WTC11 (cell line): ENCODE measurements at regions not wholly inside any gene's neighbourhood (a gene's known extent, or its start where the extent isn't known, plus 50 kb on each side); places are given as distances from the start of the nearest gene placed in this dataset.

Experiments
- ATAC-seq: fragments of 200-7000 bp; cut with Tn5 transposase; 2 replicates; pipeline ENCODE4 v1.10.0; 2021; ENCODE audit warnings: mild to moderate bottlenecking, moderate library complexity
- CTCF ChIA-PET: fragments of 300-600 bp; sonication (Branson Sonifier 250); formaldehyde crosslinking; loops from one replicate; lab custom pipeline; 2021; ENCODE audit warnings: antibody characterized with exemption; lab: Charles Lee
- POLR2A ChIA-PET: fragments of 350-600 bp; sonication (Branson Sonifier 250); formaldehyde crosslinking; loops from one replicate; lab custom pipeline; 2021; ENCODE audit warnings: antibody characterized with exemption; lab: Charles Lee
- DNase-seq: peaks from one replicate; pipeline ENCODE4 v3.0.0; 2021; ENCODE audit warnings: low spot score
- H3K27ac Mint-ChIP-seq: 2 replicates; pipeline ENCODE4 v1.8.0; 2021; ENCODE audit warnings: mixed read lengths
- H3K27me3 Mint-ChIP-seq: 2 replicates; pipeline ENCODE4 v1.8.0; 2021; ENCODE audit warnings: low read depth, mild to moderate bottlenecking, moderate library complexity, mixed read lengths
- H3K36me3 Mint-ChIP-seq: 2 replicates; pipeline ENCODE4 v1.8.0; 2021; ENCODE audit warnings: mixed read lengths
- H3K4me1 Mint-ChIP-seq: 2 replicates; pipeline ENCODE4 v1.8.0; 2022; ENCODE audit warnings: mixed read lengths
- H3K4me3 Mint-ChIP-seq: 2 replicates; pipeline ENCODE4 v1.8.0; 2021; ENCODE audit warnings: mild to moderate bottlenecking, moderate library complexity, mixed read lengths
- H3K9me3 Mint-ChIP-seq: 2 replicates; pipeline ENCODE4 v1.8.0; 2021; ENCODE audit warnings: mixed read lengths
- ATF2 ChIP-seq: sonication (generic); formaldehyde crosslinking; IDR thresholded peaks from 2 replicates; pipeline ENCODE4 v1.8.1; 2022; ENCODE audit warnings: low read depth, missing genetic modification reagents, borderline replicate concordance
- CBFB ChIP-seq: sonication (generic); formaldehyde crosslinking; IDR thresholded peaks from 2 replicates; pipeline ENCODE4 v1.8.1; 2022; ENCODE audit warnings: mild to moderate bottlenecking, low read depth, missing genetic modification reagents
- CREM ChIP-seq: sonication (generic); formaldehyde crosslinking; IDR thresholded peaks from 2 replicates; pipeline ENCODE4 v1.8.1; 2022; ENCODE audit warnings: mild to moderate bottlenecking, missing genetic modification reagents, moderate library complexity
- EMX1 ChIP-seq: fragments of 250-450 bp; sonication (Bioruptor Pico); IDR thresholded peaks from 2 replicates; pipeline ENCODE4 v1.8.0; 2021; ENCODE audit warnings: mild to moderate bottlenecking
- IRF1 ChIP-seq: sonication (generic); formaldehyde crosslinking; IDR thresholded peaks from 2 replicates; pipeline ENCODE4 v1.8.0; 2023; ENCODE audit warnings: missing genetic modification reagents
- JUN ChIP-seq: sonication (generic); formaldehyde crosslinking; IDR thresholded peaks from 2 replicates; pipeline ENCODE4 v1.8.0; 2023; ENCODE audit warnings: mild to moderate bottlenecking, missing genetic modification reagents
- KAT7 ChIP-seq: sonication (generic); formaldehyde crosslinking; IDR thresholded peaks from 2 replicates; pipeline ENCODE4 v1.8.1; 2023; ENCODE audit warnings: missing genetic modification reagents, mild to moderate bottlenecking, borderline replicate concordance
- NR2C2 ChIP-seq: sonication (generic); formaldehyde crosslinking; IDR thresholded peaks from 2 replicates; pipeline ENCODE4 v1.8.0; 2022; ENCODE audit warnings: mild to moderate bottlenecking, missing genetic modification reagents
- OVOL2 ChIP-seq: fragments of 250-450 bp; sonication (Bioruptor Pico); IDR thresholded peaks from 2 replicates; pipeline ENCODE4 v1.9.0; 2021; ENCODE audit warnings: mild to moderate bottlenecking, borderline replicate concordance
- TEAD1 ChIP-seq: sonication (generic); formaldehyde crosslinking; IDR thresholded peaks from 2 replicates; pipeline ENCODE4 v1.8.0; 2022; ENCODE audit warnings: mild to moderate bottlenecking, missing genetic modification reagents
- ZBTB21 ChIP-seq: sonication (generic); formaldehyde crosslinking; IDR thresholded peaks from 2 replicates; pipeline ENCODE4 v1.8.1; 2023; ENCODE audit warnings: mild to moderate bottlenecking, missing genetic modification reagents, borderline replicate concordance
- ZNF396 ChIP-seq: fragments of 250-450 bp; sonication (Bioruptor Pico); IDR thresholded peaks from 2 replicates; pipeline ENCODE4 v1.8.0; 2021; ENCODE audit warnings: mild to moderate bottlenecking, moderate library complexity, borderline replicate concordance
- ZNF416 ChIP-seq: fragments of 250-450 bp; sonication (Bioruptor Pico); IDR thresholded peaks from 2 replicates; pipeline ENCODE4 v1.9.0; 2021; ENCODE audit warnings: mild to moderate bottlenecking, inconsistent platforms
- TF ChIP-seq, protein P1 (sequence below): fragments of 250-450 bp; sonication (Bioruptor Pico); IDR thresholded peaks from 2 replicates; pipeline ENCODE4 v2.1.2; 2022; ENCODE audit warnings: mild to moderate bottlenecking, moderate library complexity
- TF ChIP-seq, protein P2 (sequence below): sonication (generic); formaldehyde crosslinking; IDR thresholded peaks from 2 replicates; pipeline ENCODE4 v1.8.0; 2022; ENCODE audit warnings: mild to moderate bottlenecking, missing genetic modification reagents
- TF ChIP-seq, protein P3 (sequence below): sonication (generic); formaldehyde crosslinking; IDR thresholded peaks from 2 replicates; pipeline ENCODE4 v1.8.1; 2023; ENCODE audit warnings: mild to moderate bottlenecking, missing genetic modification reagents
- TF ChIP-seq, protein P4 (sequence below): sonication (generic); formaldehyde crosslinking; IDR thresholded peaks from 2 replicates; pipeline ENCODE4 v1.8.0; 2022; ENCODE audit warnings: mild to moderate bottlenecking, missing genetic modification reagents
- TF ChIP-seq, protein P5 (sequence below): fragments of 250-450 bp; sonication (Bioruptor Pico); conservative IDR thresholded peaks from 2 replicates; pipeline ENCODE4 v1.9.0; 2021; ENCODE audit warnings: mild to moderate bottlenecking

GRCh38 chr6:87822011-87822410 is 120.0 kb upstream of the AKIRIN2 start:
- POLR2A ChIA-PET = interaction anchor here (0.7 kb wide), 1 partner anchor 255 kb away, joined by 3 read pairs; no protein-coding TSS in a partner anchor

More at GRCh38 chr6:87822011-87822410, 120.0 kb upstream of the AKIRIN2 start:
- Mint-ChIP-seq H3K4me1 (no peaks in the 10 kb centered on the region), H3K9me3 (no peaks in the 10 kb centered on the region), H3K36me3 (no peaks in the 10 kb centered on the region), H3K27ac (no peak overlapping the region), H3K27me3 (no peaks in the 10 kb centered on the region; the same call in 1 of the 2 replicates), H3K4me3 (no peak overlapping the region)
- no peak for ATAC-seq
- CTCF ChIA-PET = no interaction called here
- no peak for DNase-seq
- TF ChIP-seq ZNF396 (CRISPR knock-in tag) (no peak), KAT7 (CRISPR knock-in tag) (no peak), NR2C2 (CRISPR knock-in tag) (no peak), EMX1 (CRISPR knock-in tag) (no peak), CREM (CRISPR knock-in tag) (no peak), IRF1 (CRISPR knock-in tag) (no peak), CBFB (CRISPR knock-in tag) (no peak), JUN (CRISPR knock-in tag) (no peak), ZBTB21 (CRISPR knock-in tag) (no peak), ZNF416 (CRISPR knock-in tag) (no peak), TEAD1 (no peak), ATF2 (CRISPR knock-in tag) (no peak), OVOL2 (no peak)
- TF ChIP-seq, protein P1, sequence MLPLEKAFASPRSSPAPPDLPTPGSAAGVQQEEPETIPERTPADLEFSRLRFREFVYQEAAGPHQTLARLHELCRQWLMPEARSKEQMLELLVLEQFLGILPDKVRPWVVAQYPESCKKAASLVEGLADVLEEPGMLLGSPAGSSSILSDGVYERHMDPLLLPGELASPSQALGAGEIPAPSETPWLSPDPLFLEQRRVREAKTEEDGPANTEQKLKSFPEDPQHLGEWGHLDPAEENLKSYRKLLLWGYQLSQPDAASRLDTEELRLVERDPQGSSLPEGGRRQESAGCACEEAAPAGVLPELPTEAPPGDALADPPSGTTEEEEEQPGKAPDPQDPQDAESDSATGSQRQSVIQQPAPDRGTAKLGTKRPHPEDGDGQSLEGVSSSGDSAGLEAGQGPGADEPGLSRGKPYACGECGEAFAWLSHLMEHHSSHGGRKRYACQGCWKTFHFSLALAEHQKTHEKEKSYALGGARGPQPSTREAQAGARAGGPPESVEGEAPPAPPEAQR (CRISPR knock-in tag) = no peak
- TF ChIP-seq, protein P2, sequence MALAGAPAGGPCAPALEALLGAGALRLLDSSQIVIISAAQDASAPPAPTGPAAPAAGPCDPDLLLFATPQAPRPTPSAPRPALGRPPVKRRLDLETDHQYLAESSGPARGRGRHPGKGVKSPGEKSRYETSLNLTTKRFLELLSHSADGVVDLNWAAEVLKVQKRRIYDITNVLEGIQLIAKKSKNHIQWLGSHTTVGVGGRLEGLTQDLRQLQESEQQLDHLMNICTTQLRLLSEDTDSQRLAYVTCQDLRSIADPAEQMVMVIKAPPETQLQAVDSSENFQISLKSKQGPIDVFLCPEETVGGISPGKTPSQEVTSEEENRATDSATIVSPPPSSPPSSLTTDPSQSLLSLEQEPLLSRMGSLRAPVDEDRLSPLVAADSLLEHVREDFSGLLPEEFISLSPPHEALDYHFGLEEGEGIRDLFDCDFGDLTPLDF = no peak
- TF ChIP-seq, protein P3, sequence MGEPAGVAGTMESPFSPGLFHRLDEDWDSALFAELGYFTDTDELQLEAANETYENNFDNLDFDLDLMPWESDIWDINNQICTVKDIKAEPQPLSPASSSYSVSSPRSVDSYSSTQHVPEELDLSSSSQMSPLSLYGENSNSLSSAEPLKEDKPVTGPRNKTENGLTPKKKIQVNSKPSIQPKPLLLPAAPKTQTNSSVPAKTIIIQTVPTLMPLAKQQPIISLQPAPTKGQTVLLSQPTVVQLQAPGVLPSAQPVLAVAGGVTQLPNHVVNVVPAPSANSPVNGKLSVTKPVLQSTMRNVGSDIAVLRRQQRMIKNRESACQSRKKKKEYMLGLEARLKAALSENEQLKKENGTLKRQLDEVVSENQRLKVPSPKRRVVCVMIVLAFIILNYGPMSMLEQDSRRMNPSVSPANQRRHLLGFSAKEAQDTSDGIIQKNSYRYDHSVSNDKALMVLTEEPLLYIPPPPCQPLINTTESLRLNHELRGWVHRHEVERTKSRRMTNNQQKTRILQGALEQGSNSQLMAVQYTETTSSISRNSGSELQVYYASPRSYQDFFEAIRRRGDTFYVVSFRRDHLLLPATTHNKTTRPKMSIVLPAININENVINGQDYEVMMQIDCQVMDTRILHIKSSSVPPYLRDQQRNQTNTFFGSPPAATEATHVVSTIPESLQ (CRISPR knock-in tag) = no peak
- TF ChIP-seq, protein P4, sequence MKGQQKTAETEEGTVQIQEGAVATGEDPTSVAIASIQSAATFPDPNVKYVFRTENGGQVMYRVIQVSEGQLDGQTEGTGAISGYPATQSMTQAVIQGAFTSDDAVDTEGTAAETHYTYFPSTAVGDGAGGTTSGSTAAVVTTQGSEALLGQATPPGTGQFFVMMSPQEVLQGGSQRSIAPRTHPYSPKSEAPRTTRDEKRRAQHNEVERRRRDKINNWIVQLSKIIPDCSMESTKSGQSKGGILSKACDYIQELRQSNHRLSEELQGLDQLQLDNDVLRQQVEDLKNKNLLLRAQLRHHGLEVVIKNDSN (CRISPR knock-in tag) = no peak
- TF ChIP-seq, protein P5, sequence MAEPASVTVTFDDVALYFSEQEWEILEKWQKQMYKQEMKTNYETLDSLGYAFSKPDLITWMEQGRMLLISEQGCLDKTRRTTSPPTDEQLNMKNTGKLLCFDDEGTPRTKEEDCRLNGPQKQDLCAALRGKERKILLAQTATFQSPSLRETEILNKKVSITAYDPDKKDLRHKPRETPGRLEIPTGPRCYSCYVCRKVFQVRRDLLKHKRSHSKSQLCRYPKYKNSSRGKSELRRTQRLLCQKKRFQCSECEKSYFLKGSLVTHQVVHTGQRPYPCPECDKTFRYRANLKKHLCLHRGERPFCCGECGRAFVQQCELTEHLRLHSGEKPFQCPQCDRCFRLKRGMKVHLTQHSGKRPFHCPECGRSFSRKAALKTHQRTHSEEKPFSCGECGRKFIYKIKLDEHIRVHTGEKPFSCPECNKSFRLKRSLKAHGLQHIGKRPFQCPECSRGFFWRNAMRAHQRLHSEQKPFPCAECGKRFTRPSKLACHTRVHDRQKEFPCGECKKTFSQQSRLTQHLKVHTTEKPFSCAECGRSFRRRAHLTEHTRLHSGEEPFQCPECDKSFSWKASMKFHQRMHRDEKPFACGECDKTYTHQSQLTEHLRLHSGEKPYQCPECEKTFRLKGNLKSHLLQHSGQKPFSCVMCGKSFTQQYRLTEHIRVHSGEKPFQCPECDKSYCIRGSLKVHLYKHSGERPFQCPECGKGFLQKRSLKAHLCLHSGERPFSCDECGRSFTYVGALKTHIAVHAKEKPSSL (CRISPR knock-in tag) = no peak
